Endothelial cell of umbilical vein (primary cell): ENCODE measurements at regions not wholly inside any gene's neighbourhood (a gene's known extent, or its start where the extent isn't known, plus 50 kb on each side); places are given as distances from the start of the nearest gene placed in this dataset.
"Not testable (repeated sequence)": the region's sequence is repeated elsewhere in the genome, so short reads cannot be mapped to it uniquely, and the experiment has no call there.

Source experiments
- CTCF ChIP-seq, 2 donors: IDR thresholded peaks; 1 replicate in 1 of 2; 2 replicates in 1 of 2; pipeline ENCODE4 v1.5.1; 2011; ENCODE audit warnings: low read length in 2 of 2, mild to moderate bottlenecking in 2 of 2, moderate library complexity in 2 of 2, control low read depth in 1 of 2, inconsistent platforms in 1 of 2, low read depth in 1 of 2; ENCODE audit not compliant: insufficient read depth in 1 of 2; ENCODE audit errors: extremely low read depth in 1 of 2
- EZH2 ChIP-seq: IDR thresholded peaks from 2 replicates; pipeline ENCODE4 v1.6.1; 2012; ENCODE audit warnings: borderline replicate concordance, low read depth, mild to moderate bottlenecking, moderate library complexity, low read length, inconsistent platforms; ENCODE audit not compliant: severe bottlenecking
- FOS ChIP-seq: IDR thresholded peaks from 2 replicates; pipeline ENCODE4 v1.6.1; 2011; ENCODE audit warnings: mild to moderate bottlenecking, low read length, moderate library complexity, borderline replicate concordance; ENCODE audit not compliant: insufficient read depth
- MAX ChIP-seq: IDR thresholded peaks from 2 replicates; pipeline ENCODE4 v1.6.1; 2011; ENCODE audit not compliant: insufficient read depth, insufficient read length
- MYC ChIP-seq: IDR thresholded peaks from one replicate; pipeline ENCODE4 v1.6.1; 2011; ENCODE audit warnings: mild to moderate bottlenecking, low read depth, low read length
- POLR2A ChIP-seq: IDR thresholded peaks from 2 replicates; pipeline ENCODE4 v1.6.1; 2012; ENCODE audit warnings: low read depth, mild to moderate bottlenecking, control low read depth, low read length
- POLR2AphosphoS5 ChIP-seq: IDR thresholded peaks from 2 replicates; pipeline ENCODE4 v1.6.1; 2012; ENCODE audit warnings: low read depth, mild to moderate bottlenecking, control low read depth, low read length, moderate library complexity; ENCODE audit not compliant: insufficient read depth

- TF ChIP-seq CTCF (IDR thresholded peaks at IDR 0.05; ENCODE audit: extremely low read depth in 1 of 2, insufficient read depth in 1 of 2, low read depth in 1 of 2, low read length in 2 of 2); POLR2A; MAX; MYC; POLR2AphosphoS5; EZH2; FOS: not testable (repeated sequence)
Measured at GRCh38 chr15:34491488-34491887, 53.9 kb upstream of the GOLGA8A start.
